ENCODE measurements at regions not wholly inside any gene's neighbourhood (a gene's known extent, or its start where the extent isn't known, plus 50 kb on each side); places are given as distances from the start of the nearest gene placed in this dataset.

- DNase-seq: no peak
These were observed 183.3 kb upstream of the CDKN3 start for GRCh38 chr14:54213536-54213935.

DNA sequence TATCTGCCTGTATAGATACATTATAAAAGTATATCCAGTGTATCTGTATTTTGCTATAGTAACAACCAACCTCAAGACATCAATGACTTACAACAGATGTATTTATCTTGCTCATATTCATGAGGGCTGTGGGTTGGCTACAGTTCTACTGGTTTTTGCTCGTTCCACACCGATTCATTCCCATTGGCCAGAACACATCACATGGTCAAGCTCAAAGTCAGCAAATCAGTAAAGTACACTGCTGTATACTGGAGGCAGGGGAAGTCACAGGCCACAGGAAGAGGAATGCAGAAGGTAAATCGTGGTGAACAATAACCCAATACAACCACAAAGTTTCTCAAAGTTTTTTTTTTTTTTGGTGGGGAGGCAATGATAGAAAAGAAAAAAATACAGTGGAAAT, 180.0 kb upstream of the CDKN3 start:
- DNase-seq: no peak

- no peak for DNase-seq
These were observed 177.3 kb upstream of the CDKN3 start for GRCh38 chr14:54219261-54220070.

DNA sequence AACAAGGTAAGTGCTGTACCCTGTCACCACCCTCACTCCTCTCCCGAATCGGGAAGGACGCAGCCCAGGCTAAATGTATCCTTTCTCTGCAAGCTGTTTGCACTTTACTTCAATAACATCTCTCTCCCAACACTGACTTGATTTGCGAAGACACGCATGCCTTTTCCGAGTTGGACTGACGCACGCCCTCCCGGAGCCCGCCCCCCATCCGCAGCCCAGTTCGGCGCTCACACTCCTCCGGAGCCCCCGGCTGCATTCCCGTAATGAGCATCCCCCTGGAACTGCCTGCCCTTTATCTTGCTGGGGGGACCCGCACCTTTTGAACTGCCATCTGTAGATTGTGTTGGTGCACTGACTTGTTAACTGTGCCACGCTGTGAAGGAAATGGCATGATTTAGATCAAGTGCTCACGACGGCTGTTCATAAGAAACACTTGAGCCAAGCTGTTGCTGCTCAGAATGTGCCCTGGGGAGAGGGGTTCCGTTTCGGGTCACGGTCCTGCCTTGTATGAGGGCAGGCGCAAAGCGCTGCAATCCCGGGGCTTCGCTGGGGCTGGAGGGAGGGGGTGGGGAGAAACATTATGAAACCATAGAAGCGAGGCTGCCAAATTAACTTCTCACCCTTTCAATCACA, 176.6 kb upstream of the CDKN3 start:
- no peak for DNase-seq

DNA sequence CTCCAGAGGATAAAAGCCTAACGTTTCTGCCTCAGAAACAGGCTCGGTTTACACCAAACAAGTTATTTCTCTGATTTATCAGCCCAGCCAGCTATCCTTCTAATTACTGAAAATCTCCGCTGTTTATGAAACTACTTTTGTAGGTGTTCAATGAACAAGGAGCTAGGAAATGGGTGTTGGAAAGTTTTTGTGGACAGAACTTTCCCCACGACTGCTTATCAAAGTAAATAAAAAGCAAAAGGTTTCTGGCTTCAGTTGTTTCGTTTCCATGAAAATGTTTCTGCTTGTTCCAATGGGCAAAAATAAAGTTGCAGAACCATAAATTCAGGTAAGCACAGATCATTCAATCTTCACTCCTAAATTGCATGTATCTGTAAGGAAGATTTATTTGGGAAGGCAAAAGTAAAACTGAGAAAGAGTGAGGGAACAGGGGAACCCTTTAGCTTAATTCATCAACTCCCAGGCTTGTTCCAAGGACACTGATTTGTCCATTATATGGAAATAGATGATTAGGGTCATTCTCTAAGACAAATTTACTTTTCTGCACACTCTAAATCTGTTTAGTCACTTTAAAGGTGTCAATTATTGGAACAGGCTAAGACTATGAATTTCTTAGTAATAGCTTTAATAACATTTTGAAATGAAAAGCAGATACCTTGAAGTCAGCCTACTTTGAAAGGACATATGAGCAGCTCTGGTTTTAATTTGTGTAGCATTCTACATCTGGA, 175.9 kb upstream of the CDKN3 start:
- DNase-seq: no peak

DNA sequence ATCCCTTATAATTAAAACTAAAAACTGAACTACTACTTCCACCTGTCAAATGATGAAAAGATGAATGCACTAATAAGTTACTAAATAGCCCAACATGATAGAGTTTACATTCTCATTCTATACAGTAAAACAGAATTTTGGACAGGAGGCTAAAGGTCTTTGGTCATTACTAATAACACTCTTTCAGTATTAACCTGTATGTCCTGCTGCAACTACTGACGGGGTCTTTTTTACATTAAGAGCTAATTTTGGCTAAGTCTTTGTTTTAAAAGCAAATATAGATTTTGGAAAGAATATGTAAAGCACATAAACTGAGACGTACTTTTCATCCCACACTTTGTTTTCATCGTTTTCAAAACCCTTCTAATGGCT, 175.4 kb upstream of the CDKN3 start:
- no peak for DNase-seq

DNA sequence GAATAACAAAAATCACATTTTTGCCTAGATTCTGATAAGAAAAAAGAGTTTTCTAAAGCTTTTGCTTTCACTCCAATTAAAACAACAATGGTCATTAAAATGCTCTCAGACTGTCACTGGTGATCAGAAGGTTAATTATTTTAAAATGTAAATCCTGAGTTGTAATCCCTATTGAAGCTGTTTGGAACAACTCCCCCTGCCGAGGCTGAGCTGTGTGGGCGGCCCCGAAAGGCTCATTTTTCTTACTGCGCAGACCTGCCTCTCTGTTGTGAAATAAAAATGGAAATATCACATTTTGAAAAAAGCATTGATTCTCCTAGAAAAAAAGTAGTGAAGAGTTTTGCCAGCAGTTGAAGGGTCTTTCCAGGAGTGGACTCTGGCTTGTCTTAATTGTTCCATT, 174.8 kb upstream of the CDKN3 start:
- no peak for DNase-seq

- no peak for DNase-seq
These were observed 172.9 kb upstream of the CDKN3 start for GRCh38 chr14:54223831-54224402.

DNA sequence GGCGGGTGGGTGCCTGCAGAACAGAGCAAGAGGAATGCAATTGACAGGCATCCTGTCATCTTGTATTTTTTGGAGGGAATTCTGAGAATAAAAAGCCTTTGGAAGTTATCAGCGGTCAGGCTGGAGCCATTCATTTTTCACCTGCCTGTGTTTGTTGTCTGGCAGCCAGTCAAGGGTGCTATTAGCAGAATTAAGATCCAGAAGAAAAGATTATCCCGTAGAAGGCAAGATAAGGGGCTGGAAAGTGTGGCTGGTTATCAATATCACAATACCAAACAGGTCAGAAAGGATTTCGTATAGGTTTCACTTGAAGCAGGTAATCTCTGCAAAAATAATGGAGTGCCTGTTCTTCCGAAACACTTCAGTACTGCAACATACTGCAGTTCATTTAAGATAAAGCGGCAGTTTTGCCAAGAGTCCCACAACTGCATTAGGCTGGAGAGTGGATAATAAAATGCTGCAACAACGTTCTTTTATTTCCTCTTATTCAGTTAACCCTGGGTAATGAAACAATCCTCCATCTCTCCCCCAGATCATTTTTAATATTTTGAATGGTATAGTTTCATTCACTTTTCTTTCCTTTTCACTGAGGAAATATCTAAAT, 171.2 kb upstream of the CDKN3 start:
- DNase-seq: no peak

DNA sequence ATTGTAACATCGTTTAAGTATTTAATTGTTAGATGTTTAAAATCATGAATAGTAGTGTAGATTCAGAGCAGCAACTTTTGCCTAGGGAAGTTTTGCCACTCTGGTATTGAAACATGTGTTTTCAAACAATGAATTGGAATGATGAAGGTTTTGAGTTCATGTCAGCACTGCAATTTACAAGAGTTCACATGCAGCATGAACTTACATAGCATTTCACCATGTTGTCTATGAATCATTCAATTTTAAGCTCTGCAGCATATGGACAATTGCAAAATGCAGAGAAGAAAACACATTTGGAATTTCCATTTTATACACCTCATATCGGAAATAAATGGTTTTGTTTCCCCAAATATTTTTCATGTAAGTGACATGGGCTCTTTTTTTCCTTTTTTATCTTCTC, 170.7 kb upstream of the CDKN3 start:
- no peak for DNase-seq

- no peak for DNase-seq
These were observed 170.2 kb upstream of the CDKN3 start for GRCh38 chr14:54226558-54226957.

- DNase-seq: no peak
These were observed 167.7 kb upstream of the CDKN3 start for GRCh38 chr14:54229136-54229535.

DNA sequence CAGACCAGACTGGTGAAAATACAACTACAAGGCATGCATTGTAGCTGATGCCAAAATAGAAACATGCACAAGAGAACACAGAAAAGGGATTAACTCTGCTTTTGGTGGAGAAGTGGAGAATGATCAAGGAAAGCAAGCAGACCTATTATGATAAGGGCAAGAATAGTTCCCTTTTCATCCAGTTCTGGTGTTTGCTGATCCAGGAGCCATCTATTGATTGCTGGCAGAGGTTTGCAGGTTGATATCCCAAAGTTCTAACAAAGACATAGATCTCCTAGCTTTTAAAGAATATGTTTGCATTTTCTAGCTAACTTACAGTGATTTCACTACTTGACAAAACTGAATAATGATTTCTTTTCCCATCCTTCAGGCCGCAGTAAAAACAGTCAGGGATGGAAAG, 166.2 kb upstream of the CDKN3 start:
- DNase-seq: no peak

GRCh38 chr14:54232735-54233134, 164.1 kb upstream of the CDKN3 start:
- DNase-seq: no peak

DNA sequence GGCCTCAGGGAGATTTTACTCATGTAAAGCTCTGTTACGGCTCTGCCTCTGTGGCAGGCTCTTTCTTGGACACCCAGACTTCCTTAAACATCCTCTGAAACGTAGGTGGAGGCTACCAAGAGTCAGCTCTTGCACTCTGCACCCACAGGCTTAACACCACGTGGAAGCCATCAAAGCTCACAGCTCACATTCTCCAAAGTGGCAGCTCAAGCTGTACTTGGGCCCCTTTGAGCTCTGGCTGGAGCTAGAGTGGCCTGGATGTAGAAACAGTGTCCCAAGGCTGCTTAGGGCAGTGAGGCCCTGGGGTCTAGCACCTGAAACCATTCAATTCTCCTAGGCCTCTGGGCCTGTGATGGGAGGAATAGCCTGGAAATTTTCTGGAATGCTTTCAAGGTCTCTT, 155.3 kb upstream of the CDKN3 start:
- no peak for DNase-seq

- no peak for DNase-seq
These were observed 145.5 kb upstream of the CDKN3 start for GRCh38 chr14:54251356-54251755.

- no peak for DNase-seq
These were observed 144.6 kb upstream of the CDKN3 start for GRCh38 chr14:54252072-54252730.

DNA sequence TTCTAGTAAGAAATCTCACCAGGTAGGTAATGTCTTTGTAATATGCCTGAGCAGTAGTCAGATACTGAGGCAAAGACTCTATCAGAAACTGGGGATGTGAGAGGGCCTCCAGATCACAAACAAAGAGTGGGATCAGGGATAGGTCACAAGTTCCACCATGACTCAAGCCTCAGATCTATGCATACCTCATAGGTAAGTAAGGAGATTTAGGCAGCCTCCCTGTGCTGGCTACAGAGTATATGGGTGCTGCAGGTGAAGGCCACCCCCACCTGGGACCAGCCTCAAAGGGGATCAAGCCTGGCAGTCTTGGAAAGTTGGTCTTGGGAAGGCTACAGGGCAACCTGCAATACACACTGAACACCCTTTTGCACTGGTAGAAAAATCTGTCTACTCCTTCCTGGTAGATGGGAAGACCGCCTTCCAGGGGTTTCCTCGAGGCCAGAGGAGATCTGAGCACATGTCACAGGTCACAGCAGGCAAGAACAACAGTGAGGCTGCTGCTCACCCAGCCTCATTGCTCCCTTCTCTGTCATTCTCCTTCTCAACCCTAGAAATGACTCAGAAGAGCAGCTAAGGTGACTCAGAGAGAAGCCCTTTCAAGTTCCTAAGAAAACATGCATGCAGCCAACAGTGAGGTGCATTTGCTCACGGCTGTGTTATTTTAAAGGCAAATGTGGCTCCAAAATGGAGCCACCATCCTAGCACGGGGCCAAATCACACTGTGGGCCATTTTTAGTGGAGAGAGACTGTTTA, 143.4 kb upstream of the CDKN3 start:
- no peak for DNase-seq

DNA sequence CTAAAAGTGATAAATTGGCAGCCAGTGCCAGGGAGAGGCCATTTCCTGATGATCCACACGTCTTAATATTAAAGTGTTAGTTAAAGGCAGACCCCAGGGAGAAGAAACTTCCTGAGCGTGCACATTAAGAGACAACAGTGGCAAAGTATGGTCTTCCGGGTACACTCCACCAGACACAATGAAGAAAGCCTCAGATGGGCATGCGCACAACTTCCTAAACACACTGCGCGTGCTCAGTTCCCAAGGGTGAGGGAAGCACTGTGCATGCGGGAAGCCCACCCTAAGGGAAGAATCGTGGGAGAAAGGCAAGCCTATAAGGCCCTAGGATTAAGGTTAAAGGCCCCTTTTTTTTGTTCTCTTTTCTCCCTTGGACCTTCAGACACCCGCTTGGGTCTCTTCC, 140.7 kb upstream of the CDKN3 start:
- no peak for DNase-seq

- no peak for DNase-seq
These were observed 139.4 kb upstream of the CDKN3 start for GRCh38 chr14:54257424-54257823.

DNA sequence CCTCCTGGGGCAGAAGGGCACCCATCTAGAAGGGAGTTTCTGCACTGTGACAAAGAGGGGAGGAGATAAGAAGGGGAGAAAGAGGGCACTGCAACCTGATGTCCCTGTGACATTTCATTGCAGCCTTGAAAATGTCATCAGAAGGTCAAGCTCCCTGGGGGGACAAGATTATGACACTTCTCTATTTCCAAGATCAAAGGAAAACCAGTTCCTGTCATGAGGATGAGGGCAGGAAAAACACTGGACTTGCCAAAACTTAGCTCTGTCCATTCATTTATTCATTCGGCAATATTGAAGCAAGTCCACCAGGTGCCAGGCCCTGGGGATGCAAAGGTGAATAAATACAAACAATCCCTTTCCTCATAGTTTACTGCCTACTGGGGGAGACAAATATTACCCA, 138.4 kb upstream of the CDKN3 start:
- no peak for DNase-seq

DNA sequence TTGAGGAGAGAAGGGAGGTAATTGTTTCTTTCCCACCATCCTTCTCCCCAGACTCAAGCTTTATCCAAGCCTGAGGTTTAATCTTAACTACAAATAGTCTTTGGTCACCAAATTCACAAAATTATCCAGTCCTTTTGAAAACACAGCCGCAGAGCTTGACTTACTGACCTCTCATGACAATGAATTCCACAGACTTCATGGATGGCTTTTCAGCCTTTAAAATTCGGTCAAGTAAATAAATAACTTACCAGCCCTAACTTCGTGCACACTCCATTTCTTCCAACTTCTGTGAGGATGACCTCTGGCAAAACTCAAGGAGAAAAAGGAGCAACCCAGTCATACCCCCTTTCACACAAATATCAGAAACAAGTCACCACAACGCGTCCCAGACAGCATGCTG, 137.0 kb upstream of the CDKN3 start:
- no peak for DNase-seq

All from cerebellar nuclear complex (tissue), 1 donor.